Stimulated activated CD4-positive, alpha-beta T cell treated with anti-CD3 and anti-CD28 coated beads, TNF-alpha, amount 100 ng/mL, for 24 hours (primary cell): ENCODE measurements at regions not wholly inside any gene's neighbourhood (a gene's known extent, or its start where the extent isn't known, plus 50 kb on each side); places are given as distances from the start of the nearest gene placed in this dataset.
"Not testable (repeated sequence)": the region's sequence is repeated elsewhere in the genome, so short reads cannot be mapped to it uniquely, and the experiment has no call there.

Experiments used
- DNase-seq, 3 experiments: peaks; one replicate each; pipeline ENCODE4 v3.0.0-alpha.2; 2020; ENCODE audit warnings: low read depth in 3 of 3

GRCh38 chr4:148651991-148652390, 209.8 kb upstream of the NR3C2 start:
- DNase-seq: no peak

- no peak for DNase-seq
These were observed 207.6 kb upstream of the NR3C2 start for GRCh38 chr4:148649652-148650331.

DNA sequence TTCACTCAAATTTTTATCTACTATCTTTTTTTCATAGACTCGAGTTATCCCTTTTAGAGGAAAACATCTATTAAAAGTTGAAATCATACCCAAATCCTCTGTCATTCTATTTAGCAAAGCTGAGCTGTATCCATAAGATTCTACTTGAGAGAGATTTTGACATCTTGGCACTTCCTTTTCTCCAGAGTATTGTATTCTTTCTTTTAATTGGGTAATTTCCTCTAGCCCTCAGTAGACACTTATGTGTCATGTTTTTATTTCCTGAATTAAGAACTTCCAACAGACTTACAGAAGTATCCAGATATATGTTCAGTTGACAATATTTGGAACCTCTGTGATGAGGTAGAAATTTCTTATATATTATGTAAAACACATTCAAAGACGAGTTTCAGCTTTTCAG, 201.6 kb upstream of the NR3C2 start:
- DNase-seq: no peak

DNA sequence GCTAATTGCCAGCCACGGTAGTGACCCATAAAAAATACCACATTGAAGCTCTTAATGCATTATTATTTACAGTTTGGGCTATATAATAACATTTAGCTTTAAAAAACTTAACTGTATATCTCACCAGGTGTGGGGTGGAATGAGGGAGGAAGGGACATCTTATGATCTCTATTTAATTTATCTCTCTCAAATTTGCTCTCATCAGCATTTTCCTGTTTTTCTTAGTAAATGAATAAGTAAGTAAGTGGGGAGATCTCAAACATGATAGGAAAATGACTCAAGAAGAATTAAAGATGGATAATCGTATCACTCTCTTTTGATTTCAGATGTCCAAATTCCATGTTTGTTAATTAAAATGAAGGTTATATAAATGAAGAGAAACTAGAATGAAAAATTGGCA, 200.7 kb upstream of the NR3C2 start:
- DNase-seq: no peak

DNA sequence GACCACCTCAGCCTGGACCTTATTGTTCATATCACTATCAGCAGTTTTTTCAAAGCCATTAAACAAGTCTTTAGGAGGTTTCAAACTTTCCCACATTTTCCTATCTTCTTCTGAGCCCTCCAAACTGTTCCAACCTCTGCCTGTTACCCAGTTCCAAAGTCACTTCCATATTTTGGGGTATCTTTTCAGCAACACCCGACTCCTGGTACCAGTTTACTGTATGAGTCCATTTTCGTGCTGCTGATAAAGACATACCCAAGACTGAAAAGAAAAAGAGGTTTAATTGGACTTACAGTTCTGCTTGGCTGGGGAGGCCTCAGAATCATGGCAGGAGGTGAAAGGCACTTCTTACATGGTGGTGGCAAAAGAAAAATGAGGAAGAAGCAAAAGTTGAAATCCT, 195.9 kb upstream of the NR3C2 start:
- not testable (repeated sequence) for DNase-seq

DNA sequence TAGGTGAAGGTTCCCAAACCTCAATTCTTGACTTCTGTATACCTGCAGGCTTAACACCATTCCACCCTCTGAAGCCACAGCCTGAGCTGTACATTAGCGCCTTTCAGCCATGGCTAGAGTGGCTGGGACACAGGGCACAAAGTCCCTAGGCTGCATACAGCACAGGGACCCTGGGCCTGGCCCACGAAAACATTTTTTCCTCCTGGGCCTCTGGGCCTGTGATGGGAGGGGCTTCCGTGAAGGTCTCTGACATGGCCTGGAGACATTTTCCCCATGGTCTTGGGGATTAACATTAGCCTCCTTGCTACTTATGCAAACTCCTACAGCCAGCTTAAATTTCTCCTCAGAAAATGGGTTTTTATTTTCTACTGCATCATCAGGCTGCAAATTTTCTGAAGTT, 195.2 kb upstream of the NR3C2 start:
- not testable (repeated sequence) for DNase-seq

GRCh38 chr4:148634476-148634875, 192.3 kb upstream of the NR3C2 start:
- no peak for DNase-seq

- no peak for DNase-seq
These were observed 191.5 kb upstream of the NR3C2 start for GRCh38 chr4:148633720-148634119.

DNA sequence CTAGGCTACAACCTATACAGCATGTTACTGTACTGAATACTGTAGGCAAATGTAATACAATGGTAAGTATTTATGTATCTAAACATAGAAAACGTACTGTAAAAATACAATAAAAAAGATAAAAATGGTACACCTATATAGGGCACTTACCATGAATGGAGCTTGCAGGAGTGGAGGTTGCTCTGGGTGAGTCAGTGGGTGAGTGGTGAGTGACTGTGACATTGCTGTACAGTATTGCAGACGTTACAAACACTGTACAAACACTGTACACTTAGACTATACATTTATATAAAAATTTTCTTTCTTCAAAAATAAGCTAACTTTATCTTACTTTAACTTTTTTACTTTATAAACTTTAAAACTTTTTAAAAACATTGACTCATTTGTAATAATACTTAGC, 190.3 kb upstream of the NR3C2 start:
- DNase-seq: no peak

- no peak for DNase-seq
These were observed 187.8 kb upstream of the NR3C2 start for GRCh38 chr4:148630051-148630450.

DNA sequence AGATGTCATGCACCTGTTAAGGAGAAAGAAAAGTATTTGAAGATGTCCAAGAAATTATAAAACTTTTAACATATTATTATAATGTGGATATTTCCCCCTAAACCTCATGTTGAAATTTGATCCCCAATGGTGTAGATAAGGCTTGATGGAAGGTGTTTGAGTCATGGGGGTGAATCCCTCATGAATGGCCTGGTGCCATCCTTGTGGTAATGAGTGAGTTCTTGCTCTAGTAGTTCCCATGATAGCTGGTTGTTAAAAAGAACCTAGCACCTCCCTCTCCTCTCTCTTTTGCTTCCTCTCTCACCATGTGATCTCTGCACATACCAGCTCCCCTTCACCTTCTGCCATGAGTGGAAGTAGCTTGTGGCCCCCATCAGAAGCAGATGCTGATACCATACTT, 176.6 kb upstream of the NR3C2 start:
- no peak for DNase-seq

DNA sequence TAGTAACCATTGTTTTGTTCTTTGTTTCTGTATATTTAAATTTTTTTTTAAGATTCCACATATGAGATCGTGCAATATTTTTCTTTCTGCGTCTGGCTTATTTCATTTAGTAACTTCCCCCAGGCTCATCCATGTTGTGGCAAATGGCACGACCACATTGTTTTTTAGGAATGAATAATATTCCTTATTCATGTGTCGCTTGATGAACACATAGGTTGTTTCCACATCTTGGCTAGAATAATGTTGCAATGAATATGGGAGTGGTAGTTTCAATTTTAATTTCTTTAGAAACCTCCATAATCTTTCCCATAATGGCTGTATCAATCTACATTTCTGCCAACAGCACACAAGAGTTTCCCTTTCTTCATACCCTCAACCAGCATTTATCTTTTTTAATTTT, 166.8 kb upstream of the NR3C2 start:
- no peak for DNase-seq

DNA sequence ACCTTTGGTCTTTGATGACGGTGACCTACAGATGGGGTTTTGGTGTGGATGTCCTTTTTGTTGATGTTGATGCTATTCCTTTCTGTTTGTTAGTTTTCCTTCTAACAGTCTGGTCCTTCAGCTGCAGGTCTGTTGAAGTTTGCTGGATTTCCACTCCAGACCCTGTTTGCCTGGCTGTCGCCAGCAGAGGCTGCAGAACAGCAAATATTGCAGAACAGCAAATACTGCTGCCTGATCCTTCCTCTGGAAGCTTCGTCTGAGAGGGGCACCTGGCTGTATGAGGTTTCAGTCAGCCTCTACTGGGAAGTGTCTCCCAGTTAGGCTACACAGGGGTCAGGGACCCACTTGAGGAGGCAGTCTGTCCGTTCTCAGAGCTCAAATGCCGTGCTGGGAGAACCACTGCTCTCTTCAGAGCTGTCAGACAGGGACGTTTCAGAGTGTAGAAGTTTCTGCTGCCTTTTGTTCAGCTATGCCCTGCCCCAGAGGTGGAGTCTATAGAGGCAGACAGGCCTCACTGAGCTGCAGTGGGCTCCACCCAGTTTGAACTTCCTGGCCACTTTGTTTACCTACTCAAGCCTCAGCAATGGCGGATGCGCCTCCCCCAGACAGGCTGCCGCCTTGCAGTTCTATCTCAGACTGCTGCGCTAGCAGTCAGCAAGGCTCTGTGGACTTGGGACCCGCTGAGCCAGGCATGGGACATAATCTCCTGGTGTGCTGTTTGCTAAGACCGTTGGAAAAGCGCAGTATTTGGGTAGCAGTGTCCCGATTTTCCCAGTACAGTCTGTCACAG, 156.4 kb upstream of the NR3C2 start:
- DNase-seq: not testable (repeated sequence)

DNA sequence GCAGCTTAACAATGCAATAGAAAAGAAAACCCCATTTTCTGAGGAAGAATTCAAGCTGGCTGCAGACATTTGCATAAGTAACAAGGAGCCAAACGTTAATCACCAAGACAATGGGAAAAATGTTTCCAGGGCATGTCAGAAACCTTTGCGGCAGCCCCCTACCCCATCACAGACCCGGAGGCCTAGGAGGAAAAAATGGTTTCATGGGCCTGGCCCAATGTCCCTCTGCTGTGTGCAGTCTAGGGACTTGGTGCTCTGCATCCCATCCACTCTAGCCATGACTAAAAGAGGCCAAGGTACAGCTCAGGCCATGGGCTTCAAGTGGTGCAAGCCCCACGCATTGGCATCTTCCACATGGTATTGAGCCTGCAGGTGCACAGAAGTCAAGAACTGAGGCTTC, 147.0 kb upstream of the NR3C2 start:
- no peak for DNase-seq

- no peak for DNase-seq
These were observed 133.4 kb upstream of the NR3C2 start for GRCh38 chr4:148575577-148575976.

DNA sequence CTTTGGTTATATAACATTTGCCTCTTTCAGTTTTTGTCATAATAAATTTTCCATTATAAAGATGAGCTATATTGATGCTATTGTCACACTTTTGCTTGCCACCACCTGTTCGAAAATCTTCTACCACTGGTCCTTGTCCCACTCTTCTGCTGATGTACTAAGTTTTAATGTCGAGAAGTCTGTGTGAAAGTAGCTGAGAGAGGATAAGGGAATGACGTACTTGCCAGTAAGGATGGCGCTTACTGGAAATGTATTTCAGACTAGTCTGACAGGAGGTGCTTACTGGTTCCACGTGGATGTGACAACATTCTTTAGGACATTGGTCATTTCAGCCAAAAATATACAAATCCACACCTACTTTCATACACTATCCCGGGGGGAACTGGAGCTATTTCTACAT, 132.7 kb upstream of the NR3C2 start:
- no peak for DNase-seq

- no peak for DNase-seq
These were observed 132.3 kb upstream of the NR3C2 start for GRCh38 chr4:148574502-148574901.

DNA sequence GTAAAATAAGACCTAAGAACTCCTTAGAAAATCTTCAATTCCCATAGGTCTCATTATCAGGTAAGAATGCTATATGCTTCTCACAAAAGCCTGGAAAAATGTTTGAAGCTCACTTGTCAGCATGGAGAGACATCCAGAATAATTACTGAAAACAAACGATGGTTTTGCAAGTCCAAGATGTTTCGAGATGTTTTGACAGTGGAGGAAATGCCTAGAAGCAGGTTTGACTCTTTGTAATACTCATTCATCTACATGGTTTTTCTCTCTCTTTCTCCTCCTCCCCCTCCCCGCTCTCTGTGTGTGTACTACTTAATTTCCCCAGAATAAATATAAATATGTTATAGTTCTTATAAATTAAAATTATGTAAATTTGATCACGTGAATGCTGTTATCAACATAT, 131.9 kb upstream of the NR3C2 start:
- DNase-seq: no peak

- DNase-seq: no peak
These were observed 131.1 kb upstream of the NR3C2 start for GRCh38 chr4:148573296-148573695.

- DNase-seq: no peak
These were observed 123.6 kb upstream of the NR3C2 start for GRCh38 chr4:148565801-148566200.

- no peak for DNase-seq
These were observed 121.5 kb upstream of the NR3C2 start for GRCh38 chr4:148563684-148564083.

DNA sequence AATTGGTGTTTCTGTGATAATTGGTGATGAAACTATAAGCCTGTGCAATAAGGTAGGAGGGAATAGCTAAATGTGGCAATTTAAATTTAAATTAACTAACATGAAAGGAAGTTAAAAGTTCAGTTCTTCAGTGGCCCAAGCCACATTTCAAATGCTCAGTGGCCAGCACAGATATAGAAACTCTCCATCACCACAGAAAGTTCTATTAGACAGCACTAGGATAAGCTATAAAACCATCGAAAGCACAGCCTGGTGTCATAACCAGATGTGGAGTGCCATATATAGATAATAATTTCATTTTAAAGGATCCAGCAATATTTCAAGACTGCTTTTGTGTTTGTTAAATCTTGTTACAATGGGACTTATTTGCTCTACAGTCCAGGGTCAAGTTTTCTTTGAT, 119.3 kb upstream of the NR3C2 start:
- DNase-seq: no peak

DNA sequence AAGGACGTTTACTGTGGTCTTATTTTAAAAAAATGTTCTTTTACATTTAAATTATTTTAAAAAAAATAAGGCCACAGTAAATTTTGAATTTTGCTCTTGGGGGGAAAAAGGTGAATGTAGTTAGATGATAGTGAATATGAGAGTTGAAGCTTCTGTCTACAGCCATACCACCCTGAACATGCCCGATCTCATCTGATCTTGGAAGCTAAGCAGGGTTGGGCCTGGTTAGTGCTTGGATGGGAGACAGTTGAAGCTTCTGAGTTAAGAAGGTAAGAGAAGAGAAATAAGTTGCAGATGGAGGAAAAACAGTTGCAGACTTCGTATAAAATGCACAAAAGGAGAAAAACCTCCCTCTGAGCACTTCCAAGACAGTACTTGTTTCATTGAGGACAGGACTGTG, 115.6 kb upstream of the NR3C2 start:
- no peak for DNase-seq

DNA sequence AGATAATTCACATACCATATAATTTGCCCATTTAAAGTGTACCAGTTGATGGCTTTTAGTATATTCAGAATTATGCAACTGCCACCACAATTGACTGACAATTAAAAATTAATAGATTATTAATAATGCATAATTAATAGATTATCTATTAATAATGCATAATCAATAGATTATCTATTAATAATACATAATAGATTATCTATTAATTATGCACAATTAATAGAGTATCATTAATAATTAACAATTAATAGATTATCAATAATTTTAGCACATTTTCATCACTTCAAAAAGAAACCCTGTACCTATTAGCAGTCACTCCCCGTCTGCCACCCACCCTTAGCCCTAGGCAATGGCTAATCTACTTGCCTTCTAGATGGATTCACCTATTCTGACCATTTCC, 108.6 kb upstream of the NR3C2 start:
- no peak for DNase-seq
